ENCODE measurements at regions not wholly inside any gene's neighbourhood (a gene's known extent, or its start where the extent isn't known, plus 50 kb on each side); places are given as distances from the start of the nearest gene placed in this dataset.

DNA sequence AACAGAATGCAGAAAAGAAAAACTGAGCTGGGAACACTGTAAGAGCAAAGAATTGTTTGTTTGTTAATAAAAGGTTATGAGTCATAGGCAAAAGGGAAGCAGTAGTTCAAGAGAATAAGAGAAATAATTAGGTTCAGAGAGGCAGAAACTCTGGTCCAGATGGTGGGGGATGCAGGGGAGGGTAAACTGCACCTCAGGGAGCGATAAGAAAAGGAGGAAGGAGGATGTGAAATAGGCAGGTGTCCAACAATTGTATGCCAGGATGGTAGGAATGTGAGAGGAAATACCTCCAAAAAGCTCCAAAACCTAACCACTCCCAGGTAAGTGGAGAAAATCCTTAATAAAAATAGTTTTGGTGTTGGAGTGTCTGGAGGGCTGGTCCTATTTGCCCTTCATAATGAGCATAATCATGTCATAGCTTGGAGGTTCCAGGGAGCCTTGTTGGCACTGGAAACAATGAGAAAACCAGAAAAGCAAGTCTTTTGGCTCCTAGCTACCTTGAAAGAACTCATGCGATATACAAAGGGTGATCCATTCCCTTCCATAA, 405.4 kb upstream of the TBL1XR1 start:
- Histone ChIP-seq H3K27ac (peak overlapping the region in 2 of 12 donors; percentile 20 to 74), H3K9me3 (peaks cover 0 to 6% (median 0%) of the 10 kb centered on the region in 12 donors), H3K4me3 (no peak overlapping the region), H3K36me3 (no peaks in the 10 kb centered on the region), H3K4me1 (peaks cover 0 to 63% (median 22%) of the 10 kb centered on the region in 12 donors), H3K27me3 (no peaks in the 10 kb centered on the region)
- TF ChIP-seq POLR2A (IDR thresholded peaks at IDR 0.05), result no peak
- TF ChIP-seq, protein P1, sequence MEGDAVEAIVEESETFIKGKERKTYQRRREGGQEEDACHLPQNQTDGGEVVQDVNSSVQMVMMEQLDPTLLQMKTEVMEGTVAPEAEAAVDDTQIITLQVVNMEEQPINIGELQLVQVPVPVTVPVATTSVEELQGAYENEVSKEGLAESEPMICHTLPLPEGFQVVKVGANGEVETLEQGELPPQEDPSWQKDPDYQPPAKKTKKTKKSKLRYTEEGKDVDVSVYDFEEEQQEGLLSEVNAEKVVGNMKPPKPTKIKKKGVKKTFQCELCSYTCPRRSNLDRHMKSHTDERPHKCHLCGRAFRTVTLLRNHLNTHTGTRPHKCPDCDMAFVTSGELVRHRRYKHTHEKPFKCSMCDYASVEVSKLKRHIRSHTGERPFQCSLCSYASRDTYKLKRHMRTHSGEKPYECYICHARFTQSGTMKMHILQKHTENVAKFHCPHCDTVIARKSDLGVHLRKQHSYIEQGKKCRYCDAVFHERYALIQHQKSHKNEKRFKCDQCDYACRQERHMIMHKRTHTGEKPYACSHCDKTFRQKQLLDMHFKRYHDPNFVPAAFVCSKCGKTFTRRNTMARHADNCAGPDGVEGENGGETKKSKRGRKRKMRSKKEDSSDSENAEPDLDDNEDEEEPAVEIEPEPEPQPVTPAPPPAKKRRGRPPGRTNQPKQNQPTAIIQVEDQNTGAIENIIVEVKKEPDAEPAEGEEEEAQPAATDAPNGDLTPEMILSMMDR (IDR thresholded peaks at IDR 0.05), result no peak
- ATAC-seq (peak in 3 of 4 donors; percentile 8 to 33 (median 27)), DNase-seq (no peak)
- WGBS, 4 donors, result 59 to 77% (median 62%) methylated on average over 2 of the region's 2 CpGs
- intact Hi-C loops (cut with DNase I), result loop anchor here in 1 of 10 donors (10.0 kb wide), 1 partner anchor 238 kb away; no protein-coding TSS in a partner anchor

DNA sequence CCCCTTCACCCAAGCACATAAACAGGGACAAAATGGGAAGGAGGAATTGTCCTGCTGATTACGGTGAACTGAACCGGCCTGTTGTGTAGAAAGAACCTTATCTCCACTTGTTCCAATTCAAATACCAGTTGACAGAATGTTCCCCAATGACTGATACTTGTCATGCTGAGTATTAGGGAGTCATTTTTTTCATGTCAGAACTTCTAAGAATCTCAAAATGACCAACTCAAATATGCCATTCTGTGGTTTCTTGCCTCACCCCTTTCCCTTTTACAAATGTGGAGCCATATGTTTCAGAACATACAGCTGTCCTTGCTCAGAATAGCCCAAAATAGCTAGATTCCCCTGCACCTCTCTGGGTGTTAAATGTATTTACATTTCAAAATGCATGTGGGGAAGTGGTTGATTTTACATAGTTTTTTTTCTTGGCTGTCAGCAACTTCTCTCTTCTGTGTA, 405.9 kb upstream of the TBL1XR1 start:
- Histone ChIP-seq H3K4me1 (peaks cover 0 to 58% (median 17%) of the 10 kb centered on the region in 12 donors), H3K27me3 (no peaks in the 10 kb centered on the region), H3K4me3 (no peak overlapping the region), H3K36me3 (no peaks in the 10 kb centered on the region), H3K27ac (peak overlapping the region in 2 of 12 donors; percentile 20 to 74), H3K9me3 (peaks cover 0 to 6% (median 0%) of the 10 kb centered on the region in 12 donors)
- TF ChIP-seq, protein P1 (IDR thresholded peaks at IDR 0.05), result no peak
- TF ChIP-seq POLR2A (IDR thresholded peaks at IDR 0.05), result no peak
- WGBS, 4 donors, result 25 to 64% (median 47%) methylated on average over 2 of the region's 2 CpGs
- intact Hi-C loops (cut with DNase I), result loop anchor here in 1 of 10 donors (10.0 kb wide), 1 partner anchor 238 kb away; no protein-coding TSS in a partner anchor
- peak; percentile 20 to 81 (median 43) for ATAC-seq
- no peak for DNase-seq

DNA sequence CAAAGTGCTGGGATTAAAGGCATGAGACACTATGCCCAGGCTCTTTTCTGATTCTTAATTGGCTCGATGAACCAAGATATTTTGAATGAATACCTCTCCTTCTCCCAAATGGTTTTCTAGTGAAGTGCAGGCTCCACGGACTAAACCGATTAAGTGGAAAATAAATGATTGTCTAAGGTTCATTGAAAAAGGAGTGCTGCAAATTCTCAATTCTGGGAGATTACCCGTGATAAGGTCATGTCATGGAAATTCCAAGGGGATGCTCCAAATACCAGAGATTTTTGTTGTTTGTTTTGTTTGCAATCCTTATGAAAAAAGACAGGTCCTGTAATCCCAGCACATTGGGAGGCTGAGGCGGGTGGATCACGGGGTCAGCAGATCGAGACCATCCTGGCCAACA, 406.9 kb upstream of the TBL1XR1 start:
- WGBS, 4 donors, result 93 to 96% (median 96%) methylated on average over 7 of the region's 7 CpGs
- TF ChIP-seq, protein P1 (IDR thresholded peaks at IDR 0.05), result no peak
- no peak for TF ChIP-seq POLR2A (IDR thresholded peaks at IDR 0.05)
- Histone ChIP-seq H3K27ac (no peak overlapping the region), H3K4me3 (no peak overlapping the region), H3K36me3 (no peaks in the 10 kb centered on the region), H3K4me1 (peaks cover 0 to 48% (median 9%) of the 10 kb centered on the region in 12 donors), H3K9me3 (peaks cover 0 to 6% (median 0%) of the 10 kb centered on the region in 12 donors), H3K27me3 (no peaks in the 10 kb centered on the region)
- DNase-seq, result no peak
- no peak for ATAC-seq
- intact Hi-C loops (cut with DNase I), result loop anchor here in 1 of 10 donors (10.0 kb wide), 1 partner anchor 239 kb away; no protein-coding TSS in a partner anchor

DNA sequence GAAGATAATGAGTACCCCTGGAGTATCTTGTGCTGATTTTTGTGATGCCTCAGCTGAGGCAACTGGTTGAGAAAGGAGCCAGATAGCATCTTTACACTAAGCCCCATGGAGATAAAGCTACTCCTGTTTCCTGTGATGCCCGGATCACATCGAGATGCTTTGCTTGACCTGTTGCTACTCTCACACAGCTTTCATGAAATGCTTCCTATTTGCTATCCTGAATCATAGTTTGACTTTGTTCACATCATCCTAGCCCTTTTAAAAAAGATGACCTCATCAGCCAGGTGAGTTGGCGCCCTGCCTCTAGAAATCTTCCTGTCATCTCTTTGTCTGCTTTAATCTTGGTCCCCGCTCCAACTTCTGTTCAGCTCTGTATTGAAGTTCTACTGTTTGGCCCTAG, 409.6 kb upstream of the TBL1XR1 start:
- TF ChIP-seq, protein P1 (IDR thresholded peaks at IDR 0.05), result no peak
- no peak for TF ChIP-seq POLR2A (IDR thresholded peaks at IDR 0.05)
- Histone ChIP-seq H3K9me3 (peaks cover 0 to 6% (median 0%) of the 10 kb centered on the region in 12 donors), H3K27ac (no peak overlapping the region), H3K36me3 (no peaks in the 10 kb centered on the region), H3K4me1 (peaks cover 0 to 35% (median 19%) of the 10 kb centered on the region in 12 donors), H3K27me3 (no peaks in the 10 kb centered on the region), H3K4me3 (no peak overlapping the region)
- no peak for DNase-seq
- 69 to 83% (median 77%) methylated on average over 4 of the region's 4 CpGs for WGBS, 4 donors
- intact Hi-C loops (cut with DNase I), result loop anchor here in 1 of 10 donors (10.0 kb wide), 1 partner anchor 242 kb away; no protein-coding TSS in a partner anchor
- ATAC-seq, result no peak

All from heart left ventricle (tissue), 16 donors.